ENCODE measurements at regions not wholly inside any gene's neighbourhood (a gene's known extent, or its start where the extent isn't known, plus 50 kb on each side); places are given as distances from the start of the nearest gene placed in this dataset.

DNA sequence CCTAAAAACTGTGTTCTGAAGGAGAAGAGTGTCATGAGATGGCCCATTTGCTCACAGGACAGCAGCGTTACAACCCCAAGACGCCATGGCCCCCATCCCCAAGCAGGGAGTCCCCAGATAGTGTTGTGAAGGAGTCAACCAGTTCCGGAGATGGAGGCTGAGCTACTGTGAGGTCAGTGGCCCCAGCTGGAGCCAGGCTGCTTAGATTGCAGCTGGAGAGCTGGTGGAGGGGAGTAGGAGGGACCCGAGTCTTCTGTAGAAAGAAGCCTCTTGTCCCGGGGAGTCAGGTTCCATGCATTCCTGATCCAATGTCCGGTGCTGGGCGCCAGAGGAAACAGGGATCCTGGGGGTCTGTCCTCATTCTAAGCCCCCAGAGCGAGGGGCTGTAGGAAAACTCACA lies 93.5 kb upstream of the SIM2 start:
- H3K4me3 ChIP-seq (ENCODE audit: low read depth, low read length): no peak overlapping the region
- TF ChIP-seq, protein P1, sequence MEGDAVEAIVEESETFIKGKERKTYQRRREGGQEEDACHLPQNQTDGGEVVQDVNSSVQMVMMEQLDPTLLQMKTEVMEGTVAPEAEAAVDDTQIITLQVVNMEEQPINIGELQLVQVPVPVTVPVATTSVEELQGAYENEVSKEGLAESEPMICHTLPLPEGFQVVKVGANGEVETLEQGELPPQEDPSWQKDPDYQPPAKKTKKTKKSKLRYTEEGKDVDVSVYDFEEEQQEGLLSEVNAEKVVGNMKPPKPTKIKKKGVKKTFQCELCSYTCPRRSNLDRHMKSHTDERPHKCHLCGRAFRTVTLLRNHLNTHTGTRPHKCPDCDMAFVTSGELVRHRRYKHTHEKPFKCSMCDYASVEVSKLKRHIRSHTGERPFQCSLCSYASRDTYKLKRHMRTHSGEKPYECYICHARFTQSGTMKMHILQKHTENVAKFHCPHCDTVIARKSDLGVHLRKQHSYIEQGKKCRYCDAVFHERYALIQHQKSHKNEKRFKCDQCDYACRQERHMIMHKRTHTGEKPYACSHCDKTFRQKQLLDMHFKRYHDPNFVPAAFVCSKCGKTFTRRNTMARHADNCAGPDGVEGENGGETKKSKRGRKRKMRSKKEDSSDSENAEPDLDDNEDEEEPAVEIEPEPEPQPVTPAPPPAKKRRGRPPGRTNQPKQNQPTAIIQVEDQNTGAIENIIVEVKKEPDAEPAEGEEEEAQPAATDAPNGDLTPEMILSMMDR (IDR thresholded peaks at IDR 0.05; ENCODE audit: insufficient read depth, low read depth, low read length, missing control alignments): no peak
- no peak for DNase-seq (ENCODE audit: low read depth)

GRCh38 chr21:36606287-36606982 lies 92.5 kb upstream of the SIM2 start:
- no peak overlapping the region for H3K4me3 ChIP-seq (ENCODE audit: low read depth, low read length)
- TF ChIP-seq, protein P1 (IDR thresholded peaks at IDR 0.05; ENCODE audit: insufficient read depth, low read depth, low read length, missing control alignments): peak; percentile 18
- DNase-seq (ENCODE audit: low read depth): no peak

- no peak for DNase-seq (ENCODE audit: low read depth)
- no peak overlapping the region for H3K4me3 ChIP-seq (ENCODE audit: low read depth, low read length)
- TF ChIP-seq, protein P1 (IDR thresholded peaks at IDR 0.05; ENCODE audit: insufficient read depth, low read depth, low read length, missing control alignments): no peak
Measured at GRCh38 chr21:36606983-36607325, 92.0 kb upstream of the SIM2 start.

GRCh38 chr21:36608041-36608896 lies 90.6 kb upstream of the SIM2 start:
- DNase-seq (ENCODE audit: low read depth): no peak
- no peak overlapping the region for H3K4me3 ChIP-seq (ENCODE audit: low read depth, low read length)
- TF ChIP-seq, protein P1 (IDR thresholded peaks at IDR 0.05; ENCODE audit: insufficient read depth, low read depth, low read length, missing control alignments): no peak

GRCh38 chr21:36608897-36609225 lies 90.1 kb upstream of the SIM2 start:
- no peak overlapping the region for H3K4me3 ChIP-seq (ENCODE audit: low read depth, low read length)
- TF ChIP-seq, protein P1 (IDR thresholded peaks at IDR 0.05; ENCODE audit: insufficient read depth, low read depth, low read length, missing control alignments): no peak
- no peak for DNase-seq (ENCODE audit: low read depth)

DNA sequence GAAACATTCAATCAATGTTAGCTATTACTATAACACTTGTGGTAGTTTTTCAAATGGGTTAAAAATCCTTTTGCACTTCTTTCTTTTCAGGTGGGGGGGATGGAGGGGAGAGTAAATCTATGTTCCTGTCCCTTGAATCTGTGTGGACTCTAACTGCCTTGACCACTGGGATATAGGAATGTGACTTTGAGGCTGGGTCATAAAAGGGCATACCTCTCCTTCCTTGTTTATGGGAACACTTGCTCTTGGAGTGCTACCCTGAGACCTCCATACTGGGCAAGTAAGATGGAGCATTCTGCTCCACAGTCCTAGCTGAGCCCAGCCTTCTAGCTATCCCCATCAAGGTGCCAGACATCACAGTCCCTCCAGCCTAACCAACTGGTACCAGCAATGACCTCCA lies 89.3 kb upstream of the SIM2 start:
- TF ChIP-seq, protein P1 (IDR thresholded peaks at IDR 0.05; ENCODE audit: insufficient read depth, low read depth, low read length, missing control alignments): no peak

More for the DNA sequence above, 89.3 kb upstream of the SIM2 start:
- H3K4me3 ChIP-seq (ENCODE audit: low read depth, low read length): no peak overlapping the region
- DNase-seq (ENCODE audit: low read depth): no peak
